WTC11 (cell line): ENCODE measurements at regions not wholly inside any gene's neighbourhood (a gene's known extent, or its start where the extent isn't known, plus 50 kb on each side); places are given as distances from the start of the nearest gene placed in this dataset.

Source experiments
- ARID4B ChIP-seq: sonication (generic); formaldehyde crosslinking; IDR thresholded peaks from 2 replicates; pipeline ENCODE4 v1.8.0; 2023; ENCODE audit warnings: missing genetic modification reagents, mild to moderate bottlenecking, borderline replicate concordance
- CREM ChIP-seq: sonication (generic); formaldehyde crosslinking; IDR thresholded peaks from 2 replicates; pipeline ENCODE4 v1.8.1; 2022; ENCODE audit warnings: mild to moderate bottlenecking, missing genetic modification reagents, moderate library complexity
- ELF4 ChIP-seq: sonication (generic); formaldehyde crosslinking; IDR thresholded peaks from 2 replicates; pipeline ENCODE4 v1.8.1; 2022; ENCODE audit warnings: low read depth, mild to moderate bottlenecking, moderate library complexity, missing genetic modification reagents
- FOXP4 ChIP-seq: sonication (generic); formaldehyde crosslinking; IDR thresholded peaks from 2 replicates; pipeline ENCODE4 v1.8.0; 2022; ENCODE audit warnings: mild to moderate bottlenecking, missing genetic modification reagents
- KAT7 ChIP-seq: sonication (generic); formaldehyde crosslinking; IDR thresholded peaks from 2 replicates; pipeline ENCODE4 v1.8.1; 2023; ENCODE audit warnings: missing genetic modification reagents, mild to moderate bottlenecking, borderline replicate concordance
- NR1H2 ChIP-seq: sonication (generic); formaldehyde crosslinking; IDR thresholded peaks from 2 replicates; pipeline ENCODE4 v1.9.0; 2021; ENCODE audit warnings: mild to moderate bottlenecking, moderate library complexity, missing genetic modification reagents
- RELA ChIP-seq: sonication (generic); formaldehyde crosslinking; IDR thresholded peaks from 2 replicates; pipeline ENCODE4 v1.8.1; 2022; ENCODE audit warnings: missing genetic modification reagents, mild to moderate bottlenecking, borderline replicate concordance
- TF ChIP-seq, protein P1 (sequence below): sonication (generic); formaldehyde crosslinking; conservative IDR thresholded peaks from 2 replicates; pipeline ENCODE4 v1.8.1; 2022; ENCODE audit warnings: mild to moderate bottlenecking, missing genetic modification reagents
- TF ChIP-seq, protein P2 (sequence below): fragments of 250-450 bp; sonication (Bioruptor Pico); IDR thresholded peaks from 2 replicates; pipeline ENCODE4 v2.1.2; 2022; ENCODE audit warnings: mild to moderate bottlenecking, moderate library complexity
- TF ChIP-seq, protein P3 (sequence below): fragments of 200-600 bp; IDR thresholded peaks from 2 replicates; pipeline ENCODE4 v1.8.0; 2022; ENCODE audit warnings: antibody characterized with exemption
- TF ChIP-seq, protein P4 (sequence below): sonication (generic); formaldehyde crosslinking; IDR thresholded peaks from 2 replicates; pipeline ENCODE4 v1.8.1; 2022; ENCODE audit warnings: mild to moderate bottlenecking, moderate library complexity, missing genetic modification reagents
- TF ChIP-seq, protein P5 (sequence below): sonication (generic); formaldehyde crosslinking; IDR thresholded peaks from 2 replicates; pipeline ENCODE4 v1.8.0; 2022; ENCODE audit warnings: missing genetic modification reagents
- TF ChIP-seq, protein P6 (sequence below): sonication (generic); formaldehyde crosslinking; IDR thresholded peaks from 2 replicates; pipeline ENCODE4 v1.8.0; 2022; ENCODE audit warnings: mild to moderate bottlenecking, missing genetic modification reagents
- TF ChIP-seq, protein P7 (sequence below): sonication (generic); formaldehyde crosslinking; IDR thresholded peaks from 2 replicates; pipeline ENCODE4 v1.8.0; 2022; ENCODE audit warnings: mild to moderate bottlenecking, missing genetic modification reagents

- TF ChIP-seq, protein P1, sequence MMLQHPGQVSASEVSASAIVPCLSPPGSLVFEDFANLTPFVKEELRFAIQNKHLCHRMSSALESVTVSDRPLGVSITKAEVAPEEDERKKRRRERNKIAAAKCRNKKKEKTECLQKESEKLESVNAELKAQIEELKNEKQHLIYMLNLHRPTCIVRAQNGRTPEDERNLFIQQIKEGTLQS (CRISPR knock-in tag), result no peak
- TF ChIP-seq, protein P2, sequence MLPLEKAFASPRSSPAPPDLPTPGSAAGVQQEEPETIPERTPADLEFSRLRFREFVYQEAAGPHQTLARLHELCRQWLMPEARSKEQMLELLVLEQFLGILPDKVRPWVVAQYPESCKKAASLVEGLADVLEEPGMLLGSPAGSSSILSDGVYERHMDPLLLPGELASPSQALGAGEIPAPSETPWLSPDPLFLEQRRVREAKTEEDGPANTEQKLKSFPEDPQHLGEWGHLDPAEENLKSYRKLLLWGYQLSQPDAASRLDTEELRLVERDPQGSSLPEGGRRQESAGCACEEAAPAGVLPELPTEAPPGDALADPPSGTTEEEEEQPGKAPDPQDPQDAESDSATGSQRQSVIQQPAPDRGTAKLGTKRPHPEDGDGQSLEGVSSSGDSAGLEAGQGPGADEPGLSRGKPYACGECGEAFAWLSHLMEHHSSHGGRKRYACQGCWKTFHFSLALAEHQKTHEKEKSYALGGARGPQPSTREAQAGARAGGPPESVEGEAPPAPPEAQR (CRISPR knock-in tag), result no peak
- TF ChIP-seq, protein P3, sequence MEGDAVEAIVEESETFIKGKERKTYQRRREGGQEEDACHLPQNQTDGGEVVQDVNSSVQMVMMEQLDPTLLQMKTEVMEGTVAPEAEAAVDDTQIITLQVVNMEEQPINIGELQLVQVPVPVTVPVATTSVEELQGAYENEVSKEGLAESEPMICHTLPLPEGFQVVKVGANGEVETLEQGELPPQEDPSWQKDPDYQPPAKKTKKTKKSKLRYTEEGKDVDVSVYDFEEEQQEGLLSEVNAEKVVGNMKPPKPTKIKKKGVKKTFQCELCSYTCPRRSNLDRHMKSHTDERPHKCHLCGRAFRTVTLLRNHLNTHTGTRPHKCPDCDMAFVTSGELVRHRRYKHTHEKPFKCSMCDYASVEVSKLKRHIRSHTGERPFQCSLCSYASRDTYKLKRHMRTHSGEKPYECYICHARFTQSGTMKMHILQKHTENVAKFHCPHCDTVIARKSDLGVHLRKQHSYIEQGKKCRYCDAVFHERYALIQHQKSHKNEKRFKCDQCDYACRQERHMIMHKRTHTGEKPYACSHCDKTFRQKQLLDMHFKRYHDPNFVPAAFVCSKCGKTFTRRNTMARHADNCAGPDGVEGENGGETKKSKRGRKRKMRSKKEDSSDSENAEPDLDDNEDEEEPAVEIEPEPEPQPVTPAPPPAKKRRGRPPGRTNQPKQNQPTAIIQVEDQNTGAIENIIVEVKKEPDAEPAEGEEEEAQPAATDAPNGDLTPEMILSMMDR, result no peak
- TF ChIP-seq FOXP4 (CRISPR knock-in tag) (no peak), KAT7 (CRISPR knock-in tag) (no peak), ARID4B (CRISPR knock-in tag) (no peak), ELF4 (CRISPR knock-in tag) (no peak), RELA (CRISPR knock-in tag) (no peak), CREM (CRISPR knock-in tag) (no peak), NR1H2 (CRISPR knock-in tag) (no peak)
- TF ChIP-seq, protein P4, sequence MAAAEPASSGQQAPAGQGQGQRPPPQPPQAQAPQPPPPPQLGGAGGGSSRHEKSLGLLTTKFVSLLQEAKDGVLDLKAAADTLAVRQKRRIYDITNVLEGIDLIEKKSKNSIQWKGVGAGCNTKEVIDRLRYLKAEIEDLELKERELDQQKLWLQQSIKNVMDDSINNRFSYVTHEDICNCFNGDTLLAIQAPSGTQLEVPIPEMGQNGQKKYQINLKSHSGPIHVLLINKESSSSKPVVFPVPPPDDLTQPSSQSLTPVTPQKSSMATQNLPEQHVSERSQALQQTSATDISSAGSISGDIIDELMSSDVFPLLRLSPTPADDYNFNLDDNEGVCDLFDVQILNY, result no peak
- TF ChIP-seq, protein P5, sequence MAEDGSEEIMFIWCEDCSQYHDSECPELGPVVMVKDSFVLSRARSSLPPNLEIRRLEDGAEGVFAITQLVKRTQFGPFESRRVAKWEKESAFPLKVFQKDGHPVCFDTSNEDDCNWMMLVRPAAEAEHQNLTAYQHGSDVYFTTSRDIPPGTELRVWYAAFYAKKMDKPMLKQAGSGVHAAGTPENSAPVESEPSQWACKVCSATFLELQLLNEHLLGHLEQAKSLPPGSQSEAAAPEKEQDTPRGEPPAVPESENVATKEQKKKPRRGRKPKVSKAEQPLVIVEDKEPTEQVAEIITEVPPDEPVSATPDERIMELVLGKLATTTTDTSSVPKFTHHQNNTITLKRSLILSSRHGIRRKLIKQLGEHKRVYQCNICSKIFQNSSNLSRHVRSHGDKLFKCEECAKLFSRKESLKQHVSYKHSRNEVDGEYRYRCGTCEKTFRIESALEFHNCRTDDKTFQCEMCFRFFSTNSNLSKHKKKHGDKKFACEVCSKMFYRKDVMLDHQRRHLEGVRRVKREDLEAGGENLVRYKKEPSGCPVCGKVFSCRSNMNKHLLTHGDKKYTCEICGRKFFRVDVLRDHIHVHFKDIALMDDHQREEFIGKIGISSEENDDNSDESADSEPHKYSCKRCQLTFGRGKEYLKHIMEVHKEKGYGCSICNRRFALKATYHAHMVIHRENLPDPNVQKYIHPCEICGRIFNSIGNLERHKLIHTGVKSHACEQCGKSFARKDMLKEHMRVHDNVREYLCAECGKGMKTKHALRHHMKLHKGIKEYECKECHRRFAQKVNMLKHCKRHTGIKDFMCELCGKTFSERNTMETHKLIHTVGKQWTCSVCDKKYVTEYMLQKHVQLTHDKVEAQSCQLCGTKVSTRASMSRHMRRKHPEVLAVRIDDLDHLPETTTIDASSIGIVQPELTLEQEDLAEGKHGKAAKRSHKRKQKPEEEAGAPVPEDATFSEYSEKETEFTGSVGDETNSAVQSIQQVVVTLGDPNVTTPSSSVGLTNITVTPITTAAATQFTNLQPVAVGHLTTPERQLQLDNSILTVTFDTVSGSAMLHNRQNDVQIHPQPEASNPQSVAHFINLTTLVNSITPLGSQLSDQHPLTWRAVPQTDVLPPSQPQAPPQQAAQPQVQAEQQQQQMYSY (CRISPR knock-in tag), result no peak
- TF ChIP-seq, protein P6, sequence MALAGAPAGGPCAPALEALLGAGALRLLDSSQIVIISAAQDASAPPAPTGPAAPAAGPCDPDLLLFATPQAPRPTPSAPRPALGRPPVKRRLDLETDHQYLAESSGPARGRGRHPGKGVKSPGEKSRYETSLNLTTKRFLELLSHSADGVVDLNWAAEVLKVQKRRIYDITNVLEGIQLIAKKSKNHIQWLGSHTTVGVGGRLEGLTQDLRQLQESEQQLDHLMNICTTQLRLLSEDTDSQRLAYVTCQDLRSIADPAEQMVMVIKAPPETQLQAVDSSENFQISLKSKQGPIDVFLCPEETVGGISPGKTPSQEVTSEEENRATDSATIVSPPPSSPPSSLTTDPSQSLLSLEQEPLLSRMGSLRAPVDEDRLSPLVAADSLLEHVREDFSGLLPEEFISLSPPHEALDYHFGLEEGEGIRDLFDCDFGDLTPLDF (CRISPR knock-in tag), result no peak
- TF ChIP-seq, protein P7, sequence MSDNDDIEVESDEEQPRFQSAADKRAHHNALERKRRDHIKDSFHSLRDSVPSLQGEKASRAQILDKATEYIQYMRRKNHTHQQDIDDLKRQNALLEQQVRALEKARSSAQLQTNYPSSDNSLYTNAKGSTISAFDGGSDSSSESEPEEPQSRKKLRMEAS (CRISPR knock-in tag), result no peak
These were observed 206.2 kb upstream of the GRM7 start for GRCh38 chr3:6654670-6655069.
